Cardiac muscle cell (in vitro differentiated cells and primary cell): ENCODE measurements at regions not wholly inside any gene's neighbourhood (a gene's known extent, or its start where the extent isn't known, plus 50 kb on each side); places are given as distances from the start of the nearest gene placed in this dataset.

Experiments used
- DNase-seq, 2 donors: peaks; one replicate each; pipeline versions ENCODE4 v3.0.0 to v3.0.0-alpha.2; 2010 to 2017; ENCODE audit warnings: low read depth in 1 of 2, low spot score in 1 of 2
- H3K27ac ChIP-seq: fragments of 200-600 bp; sonication (generic); 2 replicates; pipeline ENCODE4 v1.5.1; 2016
- H3K27me3 ChIP-seq: fragments of 200-600 bp; sonication (generic); 2 replicates; pipeline ENCODE4 v1.6.0; 2016; ENCODE audit warnings: control low read depth
- H3K36me3 ChIP-seq: fragments of 200-600 bp; sonication (generic); 2 replicates; pipeline ENCODE4 v1.5.1; 2016; ENCODE audit warnings: control low read depth
- H3K4me1 ChIP-seq: fragments of 200-600 bp; sonication (generic); 2 replicates; pipeline ENCODE4 v1.8.1; 2017; ENCODE audit warnings: low read depth, mild to moderate bottlenecking, mixed run types
- H3K4me3 ChIP-seq: fragments of 200-600 bp; sonication (generic); 2 replicates; pipeline ENCODE4 v1.5.1; 2016; ENCODE audit warnings: mild to moderate bottlenecking
- H3K9me3 ChIP-seq: fragments of 200-600 bp; sonication (generic); 2 replicates; pipeline ENCODE4 v1.5.1; 2017; ENCODE audit warnings: low read depth, mild to moderate bottlenecking, control low read depth
- TF ChIP-seq, protein P1 (sequence below): IDR thresholded peaks from 2 replicates; pipeline ENCODE4 v1.5.1; 2012; ENCODE audit warnings: low read depth, mild to moderate bottlenecking, low read length

DNA sequence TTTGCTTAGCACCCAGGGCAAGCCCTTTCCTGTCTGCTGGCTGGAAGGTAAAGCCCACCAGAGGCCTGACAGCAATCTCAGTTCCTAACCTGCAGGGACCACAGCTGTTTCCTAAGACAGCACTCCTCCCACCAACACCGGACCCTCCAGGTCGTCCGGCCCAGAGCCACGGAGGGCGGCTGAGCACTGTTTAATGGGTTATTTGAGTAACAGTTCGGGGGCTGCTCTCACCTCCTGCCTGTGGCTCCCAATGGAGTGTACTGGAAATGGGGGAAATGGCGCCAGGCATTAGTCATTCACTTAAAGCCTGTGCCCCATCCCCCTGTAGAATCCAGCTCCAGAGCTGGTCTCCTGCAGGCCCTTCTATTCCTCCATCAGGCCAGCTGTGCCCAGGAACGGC lies 81.6 kb upstream of the ADRA2C start:
- Histone ChIP-seq H3K4me3 (no peak overlapping the region), H3K9me3 (no peaks in the 10 kb centered on the region), H3K36me3 (no peaks in the 10 kb centered on the region), H3K27me3 (no peaks in the 10 kb centered on the region), H3K27ac (no peak overlapping the region), H3K4me1 (no peaks in the 10 kb centered on the region)
- no peak for DNase-seq
- TF ChIP-seq, protein P1, sequence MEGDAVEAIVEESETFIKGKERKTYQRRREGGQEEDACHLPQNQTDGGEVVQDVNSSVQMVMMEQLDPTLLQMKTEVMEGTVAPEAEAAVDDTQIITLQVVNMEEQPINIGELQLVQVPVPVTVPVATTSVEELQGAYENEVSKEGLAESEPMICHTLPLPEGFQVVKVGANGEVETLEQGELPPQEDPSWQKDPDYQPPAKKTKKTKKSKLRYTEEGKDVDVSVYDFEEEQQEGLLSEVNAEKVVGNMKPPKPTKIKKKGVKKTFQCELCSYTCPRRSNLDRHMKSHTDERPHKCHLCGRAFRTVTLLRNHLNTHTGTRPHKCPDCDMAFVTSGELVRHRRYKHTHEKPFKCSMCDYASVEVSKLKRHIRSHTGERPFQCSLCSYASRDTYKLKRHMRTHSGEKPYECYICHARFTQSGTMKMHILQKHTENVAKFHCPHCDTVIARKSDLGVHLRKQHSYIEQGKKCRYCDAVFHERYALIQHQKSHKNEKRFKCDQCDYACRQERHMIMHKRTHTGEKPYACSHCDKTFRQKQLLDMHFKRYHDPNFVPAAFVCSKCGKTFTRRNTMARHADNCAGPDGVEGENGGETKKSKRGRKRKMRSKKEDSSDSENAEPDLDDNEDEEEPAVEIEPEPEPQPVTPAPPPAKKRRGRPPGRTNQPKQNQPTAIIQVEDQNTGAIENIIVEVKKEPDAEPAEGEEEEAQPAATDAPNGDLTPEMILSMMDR, result no peak

DNA sequence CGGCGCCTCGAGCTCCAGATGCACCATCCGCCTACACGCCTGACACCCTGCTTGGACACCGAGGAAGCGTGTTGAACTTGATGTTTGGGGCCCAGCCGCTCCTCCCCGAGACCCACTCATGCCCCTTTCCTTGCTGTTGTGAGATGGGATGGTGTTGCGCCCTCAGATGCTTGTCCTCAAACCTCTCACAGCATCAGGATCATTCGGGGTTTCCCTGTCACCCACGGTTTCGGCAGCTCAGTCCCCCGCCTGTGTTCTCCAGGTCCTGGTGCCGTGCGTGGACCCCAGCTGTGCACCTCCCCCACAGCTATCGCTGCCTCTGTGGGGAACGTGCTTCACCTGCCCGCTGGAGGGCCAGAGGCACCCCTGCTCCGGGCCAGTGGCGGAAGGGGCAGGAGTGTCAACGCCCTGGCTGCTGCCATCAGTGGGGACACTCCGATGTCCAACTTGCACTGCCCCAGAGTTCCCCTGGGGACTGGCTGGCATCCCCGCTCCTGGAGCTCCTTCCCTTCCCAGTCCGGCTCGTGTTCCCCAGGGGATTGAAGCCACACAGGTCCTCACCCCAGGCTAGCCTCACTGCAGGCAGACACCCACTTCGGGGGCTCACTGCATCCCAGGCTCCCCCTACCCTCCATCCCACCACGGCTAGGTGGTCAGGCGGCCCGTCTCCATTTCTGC lies 82.3 kb upstream of the ADRA2C start:
- no peaks in the 10 kb centered on the region for H3K27me3 ChIP-seq

GRCh38 chr4:3683077-3683743 lies 83.0 kb upstream of the ADRA2C start:
- H3K4me3 ChIP-seq, result no peak overlapping the region
- no peak for DNase-seq
- H3K27ac ChIP-seq, result no peak overlapping the region
- H3K27me3 ChIP-seq, result no peaks in the 10 kb centered on the region
- TF ChIP-seq, protein P1, result no peak
- no peaks in the 10 kb centered on the region for H3K4me1 ChIP-seq
- H3K9me3 ChIP-seq, result no peaks in the 10 kb centered on the region
- H3K36me3 ChIP-seq, result no peaks in the 10 kb centered on the region

More for the DNA sequence above, 82.3 kb upstream of the ADRA2C start:
- no peak for DNase-seq
- no peaks in the 10 kb centered on the region for H3K4me1 ChIP-seq
- TF ChIP-seq, protein P1, result no peak
- no peak overlapping the region for H3K27ac ChIP-seq
- no peak overlapping the region for H3K4me3 ChIP-seq
- no peaks in the 10 kb centered on the region for H3K9me3 ChIP-seq
- H3K36me3 ChIP-seq, result no peaks in the 10 kb centered on the region

DNA sequence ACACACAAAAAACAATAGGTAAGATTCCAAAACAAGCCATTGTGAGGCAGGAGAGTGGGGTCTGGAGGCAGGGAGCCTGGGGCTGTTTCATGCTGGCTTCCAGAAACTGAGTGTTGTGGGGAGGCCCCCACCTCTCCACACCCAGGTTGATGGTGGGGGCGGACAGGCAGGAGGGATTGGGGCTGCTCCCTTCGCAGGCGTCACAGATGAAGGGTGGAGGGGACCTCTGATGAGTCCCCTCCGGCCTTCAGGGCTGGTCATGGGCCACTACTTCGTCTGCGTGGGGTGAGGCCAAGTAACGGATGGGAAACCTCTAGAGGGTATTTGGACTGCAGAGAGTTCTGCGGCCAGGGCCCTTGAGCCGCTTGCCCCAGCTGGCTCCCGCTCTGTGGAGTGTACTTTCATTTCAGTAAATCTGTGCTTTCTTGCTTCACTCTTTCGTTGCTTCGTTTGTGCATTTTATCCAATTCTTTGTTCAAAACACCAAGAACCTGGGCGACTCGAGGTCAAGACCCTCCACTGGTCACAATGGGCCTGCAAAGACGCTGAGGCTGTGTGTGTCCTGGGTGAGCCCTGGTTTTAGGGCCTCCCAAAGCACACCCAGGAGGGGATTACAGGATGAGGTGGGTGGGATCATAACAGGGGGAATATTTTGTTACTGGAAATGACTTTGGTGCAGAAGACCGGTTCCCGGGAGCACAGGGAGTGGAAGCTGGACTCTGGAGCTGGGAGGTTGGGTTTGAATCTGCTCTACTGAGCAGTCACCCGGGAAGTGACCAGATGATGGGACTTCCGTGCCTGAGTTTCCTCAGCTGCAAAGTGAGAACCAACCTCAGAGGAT lies 83.7 kb upstream of the ADRA2C start:
- Histone ChIP-seq H3K27me3 (no peaks in the 10 kb centered on the region), H3K9me3 (no peaks in the 10 kb centered on the region), H3K4me1 (no peaks in the 10 kb centered on the region), H3K4me3 (no peak overlapping the region), H3K27ac (no peak overlapping the region), H3K36me3 (no peaks in the 10 kb centered on the region)
- no peak for DNase-seq
- TF ChIP-seq, protein P1, result no peak

DNA sequence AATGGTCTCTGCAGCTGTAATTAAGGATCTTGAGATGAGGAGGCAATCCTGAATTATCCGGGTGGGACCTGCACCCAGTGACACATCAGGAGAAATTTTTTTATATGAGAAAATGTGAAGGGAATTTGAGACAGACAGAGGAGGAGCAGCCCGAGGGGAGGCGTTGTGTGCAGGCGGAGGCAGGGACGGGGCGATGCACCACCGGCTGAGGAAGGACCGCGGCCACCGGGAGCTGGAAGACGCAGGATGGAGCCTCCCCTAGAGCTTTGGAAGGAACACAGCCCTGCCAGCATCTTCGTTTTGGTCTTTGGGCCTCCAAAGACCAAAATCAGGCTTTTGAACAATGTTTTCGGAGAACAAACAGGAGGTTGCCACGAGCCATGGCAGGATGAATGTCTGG lies 85.0 kb upstream of the ADRA2C start:
- H3K4me3 ChIP-seq, result no peak overlapping the region
- no peaks in the 10 kb centered on the region for H3K9me3 ChIP-seq
- H3K4me1 ChIP-seq, result no peaks in the 10 kb centered on the region
- TF ChIP-seq, protein P1, result no peak
- no peak for DNase-seq
- no peaks in the 10 kb centered on the region for H3K36me3 ChIP-seq
- H3K27me3 ChIP-seq, result no peaks in the 10 kb centered on the region
- no peak overlapping the region for H3K27ac ChIP-seq
